ENCODE measurements at regions not wholly inside any gene's neighbourhood (a gene's known extent, or its start where the extent isn't known, plus 50 kb on each side); places are given as distances from the start of the nearest gene placed in this dataset.

GRCh38 chrX:39639871-39640270 lies 457.9 kb downstream of the BCOR start:
- no peak for DNase-seq (ENCODE audit: low read depth)

DNA sequence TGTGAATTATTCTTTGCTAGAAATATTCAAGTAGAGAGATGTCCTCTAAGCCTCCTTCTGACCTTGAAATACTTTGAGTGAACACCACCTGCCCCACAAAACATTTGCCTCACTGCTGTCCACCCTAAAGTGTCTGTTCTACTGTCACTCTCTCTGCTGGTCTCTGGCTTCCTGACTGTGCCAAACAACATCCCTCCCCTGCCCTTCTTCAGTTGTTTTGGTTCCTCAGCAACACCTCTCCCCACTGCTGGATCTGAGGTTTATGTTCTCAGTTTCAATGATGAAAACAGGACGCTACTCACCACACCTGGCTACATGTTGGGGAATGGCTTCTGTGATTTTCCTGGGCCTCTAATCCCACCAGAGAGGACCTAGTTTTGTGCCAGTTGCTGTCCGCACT lies 456.9 kb downstream of the BCOR start:
- no peak for DNase-seq (ENCODE audit: low read depth)

DNA sequence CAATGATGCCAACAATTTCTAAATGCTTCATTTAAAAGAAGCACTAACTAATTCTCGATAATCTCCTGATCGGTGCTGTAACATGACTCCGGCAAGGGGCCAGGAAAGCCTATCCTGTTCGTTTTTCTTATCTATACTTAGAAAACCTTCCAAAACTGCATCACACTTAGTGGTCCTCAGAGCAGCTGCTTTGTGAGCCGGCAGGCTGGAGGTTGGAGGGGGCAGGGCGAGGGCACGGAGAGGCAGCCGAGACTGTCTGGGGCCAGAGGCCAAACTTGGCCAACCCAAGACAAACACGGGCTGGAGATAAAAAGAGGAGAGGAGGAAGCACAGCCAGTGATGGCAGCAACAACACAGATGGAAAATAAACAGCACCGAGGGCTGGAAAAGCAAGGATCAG lies 455.7 kb downstream of the BCOR start:
- DNase-seq (ENCODE audit: low read depth), result no peak

DNA sequence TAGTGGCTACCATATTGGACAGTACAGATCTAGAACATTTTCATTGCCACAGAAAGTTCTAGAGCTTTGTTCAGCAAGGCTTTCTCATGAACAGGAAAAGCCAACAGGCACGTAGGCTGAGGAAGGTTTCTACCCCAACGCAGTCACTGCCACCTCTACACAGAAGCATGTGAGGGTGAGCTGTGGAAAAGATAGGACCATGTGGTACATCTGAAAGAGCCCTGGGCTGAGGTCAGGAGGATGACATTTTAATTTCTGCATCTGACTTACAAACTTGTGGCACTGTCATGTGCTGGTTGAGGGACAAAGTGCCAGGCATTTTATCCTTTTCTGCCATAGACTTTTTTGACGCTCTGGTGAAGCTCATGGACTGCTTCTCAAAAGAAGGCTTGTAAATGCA lies 454.2 kb downstream of the BCOR start:
- DNase-seq (ENCODE audit: low read depth), result no peak

DNA sequence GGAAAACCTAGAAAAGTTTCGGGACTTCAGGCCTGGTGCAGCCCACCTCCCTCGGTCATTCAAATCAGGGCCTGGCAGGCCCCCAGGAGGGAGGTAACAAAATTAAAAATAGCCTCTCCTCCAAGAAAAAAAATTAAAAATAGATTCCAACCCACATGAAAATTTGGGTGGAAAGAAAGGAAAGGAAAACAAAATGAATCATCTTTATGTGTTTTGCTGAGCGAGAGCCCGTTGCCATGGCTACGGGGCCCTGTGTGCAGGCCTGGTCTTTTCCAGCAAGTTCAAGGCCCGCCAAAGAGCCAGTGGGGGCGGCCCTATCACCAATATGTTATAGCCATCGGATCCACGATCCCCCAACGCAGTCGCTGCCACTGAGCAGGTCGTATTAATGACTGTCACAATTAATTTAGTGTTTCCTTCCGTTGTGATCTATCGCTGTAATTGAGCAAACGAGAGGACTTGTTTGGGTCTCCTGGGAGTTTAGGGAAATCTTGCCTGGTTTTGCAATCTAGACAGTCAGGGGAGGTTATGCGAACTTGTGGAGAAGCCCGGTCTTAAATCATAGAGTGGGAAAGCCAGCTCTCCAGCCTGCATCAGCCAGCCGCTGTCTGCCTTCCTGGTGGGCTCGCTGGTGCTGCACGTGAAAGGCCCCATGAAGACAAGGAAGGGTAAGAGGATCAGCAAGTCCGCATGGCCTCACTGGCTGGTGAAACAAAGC lies 452.4 kb downstream of the BCOR start:
- no peak for DNase-seq (ENCODE audit: low read depth)

GRCh38 chrX:39648548-39649254 lies 449.1 kb downstream of the BCOR start:
- no peak for DNase-seq (ENCODE audit: low read depth)

DNA sequence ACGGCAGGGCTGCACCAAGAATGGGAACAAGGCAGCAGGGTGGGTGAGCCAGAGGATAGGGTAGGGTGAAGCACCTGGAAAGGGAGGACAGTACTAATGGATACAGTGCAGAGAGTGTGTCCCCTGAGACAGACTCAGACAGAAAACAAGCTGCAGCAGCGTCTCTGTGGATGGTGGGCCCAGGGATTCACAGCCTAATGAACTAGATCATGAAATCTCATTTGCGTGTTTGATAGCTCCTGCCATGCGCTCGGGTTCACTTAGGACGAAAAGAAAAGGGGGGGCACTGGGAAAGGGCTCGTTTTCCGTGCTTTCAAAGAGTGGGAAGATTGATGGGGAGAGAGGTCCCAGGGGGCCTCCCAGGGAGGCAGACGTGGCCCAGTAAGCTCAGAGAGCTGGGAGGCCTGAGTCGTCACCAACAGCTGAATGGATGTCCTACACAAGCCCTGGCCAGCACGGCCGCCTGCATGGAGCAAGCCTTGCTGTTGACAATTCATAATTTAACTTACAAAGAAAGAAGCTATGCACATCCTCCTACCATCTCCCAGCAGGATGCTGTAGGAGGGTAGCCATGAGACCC lies 446.9 kb downstream of the BCOR start:
- DNase-seq (ENCODE audit: low read depth), result no peak

DNA sequence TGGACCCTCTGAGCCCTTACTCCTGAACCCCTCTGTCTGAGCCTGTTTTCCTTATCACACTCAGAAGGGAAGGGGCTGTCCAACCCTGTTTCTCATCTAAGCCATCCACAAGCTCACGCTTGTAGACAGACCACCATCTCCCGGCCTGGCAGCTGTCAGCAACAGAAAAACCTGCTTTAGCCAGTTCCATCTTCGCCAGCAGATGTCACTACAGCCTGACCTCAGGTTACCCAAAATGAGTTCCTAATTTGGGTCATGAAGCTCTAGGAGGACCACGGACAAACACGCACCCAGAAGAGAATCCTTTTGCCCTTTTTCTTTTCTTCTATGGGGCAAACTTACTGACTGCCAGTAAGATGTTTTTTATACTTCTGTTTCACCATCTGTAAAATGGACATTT lies 445.4 kb downstream of the BCOR start:
- no peak for DNase-seq (ENCODE audit: low read depth)

DNA sequence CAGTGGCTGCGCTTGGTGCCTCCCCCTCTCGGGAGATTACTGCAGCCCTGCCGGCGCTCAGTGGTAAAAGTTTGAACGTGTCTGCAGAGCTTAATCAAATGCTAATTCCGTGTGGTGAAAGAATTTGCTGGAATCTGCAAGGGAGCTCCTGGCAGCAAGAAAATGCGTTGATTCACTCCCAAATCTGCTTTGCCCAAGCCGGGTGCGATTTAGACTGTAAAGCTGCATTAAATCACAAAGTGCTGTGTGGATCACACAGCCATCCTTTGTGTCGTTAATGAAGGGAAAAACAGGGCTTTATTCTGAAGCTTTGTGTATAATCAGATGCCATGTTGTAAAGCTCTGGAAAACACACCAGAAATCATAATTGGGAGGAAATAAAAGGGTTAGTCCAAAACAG lies 444.1 kb downstream of the BCOR start:
- no peak for DNase-seq (ENCODE audit: low read depth)

DNA sequence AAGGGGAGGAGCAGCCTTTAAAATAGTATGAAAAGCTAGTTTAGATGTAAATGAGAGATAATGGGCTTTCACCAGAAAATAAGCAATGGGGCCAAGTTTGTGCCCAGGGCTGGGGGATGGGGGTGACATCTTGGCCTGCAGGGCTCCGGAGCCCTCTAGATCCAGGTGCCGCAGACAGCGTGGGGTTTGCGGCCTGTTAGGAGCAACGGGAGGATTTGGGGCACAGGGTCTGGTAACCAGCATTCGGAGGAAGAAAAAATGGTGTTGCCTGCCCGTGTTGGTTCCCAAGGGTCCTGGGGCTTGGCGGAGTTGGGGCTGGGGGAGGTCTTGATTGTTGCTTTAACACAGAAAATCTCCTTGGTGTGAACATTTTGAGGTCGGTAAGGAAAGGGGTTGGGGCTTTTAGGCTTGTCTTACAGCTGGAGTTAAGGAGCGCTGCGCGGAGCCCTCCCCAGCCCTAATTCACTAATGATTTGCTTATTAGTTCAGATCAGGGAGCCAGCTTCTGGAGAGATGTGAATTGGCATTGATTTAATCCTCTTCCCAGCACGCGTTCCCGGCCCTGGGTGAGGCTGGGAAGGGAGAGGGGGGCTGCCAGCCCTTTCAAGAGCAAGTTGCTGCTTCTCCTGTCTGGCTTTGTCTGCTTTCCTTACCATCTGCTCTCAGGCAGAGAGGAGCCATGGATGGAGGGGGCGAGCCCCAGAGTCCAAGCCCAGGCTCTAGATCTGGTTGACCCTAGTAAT lies 443.4 kb downstream of the BCOR start:
- no peak for DNase-seq (ENCODE audit: low read depth)

GRCh38 chrX:39654952-39655351 lies 442.8 kb downstream of the BCOR start:
- DNase-seq (ENCODE audit: low read depth), result no peak

GRCh38 chrX:39661116-39661907 lies 436.4 kb downstream of the BCOR start:
- DNase-seq (ENCODE audit: low read depth), result no peak

- no peak for DNase-seq (ENCODE audit: low read depth)
These were observed 431.8 kb downstream of the BCOR start for GRCh38 chrX:39665830-39666518.

- DNase-seq (ENCODE audit: low read depth), result no peak
These were observed 430.6 kb downstream of the BCOR start for GRCh38 chrX:39667191-39667590.

- no peak for DNase-seq (ENCODE audit: low read depth)
These were observed 429.8 kb downstream of the BCOR start for GRCh38 chrX:39667736-39668482.

GRCh38 chrX:39669668-39670067 lies 428.1 kb downstream of the BCOR start:
- DNase-seq (ENCODE audit: low read depth), result no peak

- no peak for DNase-seq (ENCODE audit: low read depth)
These were observed 427.5 kb downstream of the BCOR start for GRCh38 chrX:39670281-39670680.

- no peak for DNase-seq (ENCODE audit: low read depth)
These were observed 425.4 kb downstream of the BCOR start for GRCh38 chrX:39672405-39672804.

GRCh38 chrX:39674490-39675161 lies 423.1 kb downstream of the BCOR start:
- no peak for DNase-seq (ENCODE audit: low read depth)

DNA sequence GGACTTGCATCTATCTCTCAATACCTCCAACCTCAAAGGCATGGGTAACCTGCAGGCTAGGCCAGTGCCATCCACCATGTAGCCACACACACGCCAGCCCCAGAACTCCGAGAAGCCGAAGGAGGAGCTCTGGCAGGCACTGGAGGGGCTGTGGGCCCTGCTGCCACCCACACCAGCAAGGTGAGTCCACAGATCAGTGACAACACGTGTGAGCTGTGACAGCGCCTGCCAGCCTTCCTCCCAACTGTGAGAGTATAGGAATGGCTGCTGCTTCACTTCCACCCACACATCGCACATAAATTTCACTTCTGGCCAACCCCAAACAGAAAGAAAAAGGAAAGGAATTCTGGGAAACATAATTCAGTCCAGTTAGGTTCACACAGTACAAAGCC lies 422.6 kb downstream of the BCOR start:
- DNase-seq (ENCODE audit: low read depth), result no peak
